ENCODE measurements at regions not wholly inside any gene's neighbourhood (a gene's known extent, or its start where the extent isn't known, plus 50 kb on each side); places are given as distances from the start of the nearest gene placed in this dataset.
"Not testable (repeated sequence)": the region's sequence is repeated elsewhere in the genome, so short reads cannot be mapped to it uniquely, and the experiment has no call there.

DNA sequence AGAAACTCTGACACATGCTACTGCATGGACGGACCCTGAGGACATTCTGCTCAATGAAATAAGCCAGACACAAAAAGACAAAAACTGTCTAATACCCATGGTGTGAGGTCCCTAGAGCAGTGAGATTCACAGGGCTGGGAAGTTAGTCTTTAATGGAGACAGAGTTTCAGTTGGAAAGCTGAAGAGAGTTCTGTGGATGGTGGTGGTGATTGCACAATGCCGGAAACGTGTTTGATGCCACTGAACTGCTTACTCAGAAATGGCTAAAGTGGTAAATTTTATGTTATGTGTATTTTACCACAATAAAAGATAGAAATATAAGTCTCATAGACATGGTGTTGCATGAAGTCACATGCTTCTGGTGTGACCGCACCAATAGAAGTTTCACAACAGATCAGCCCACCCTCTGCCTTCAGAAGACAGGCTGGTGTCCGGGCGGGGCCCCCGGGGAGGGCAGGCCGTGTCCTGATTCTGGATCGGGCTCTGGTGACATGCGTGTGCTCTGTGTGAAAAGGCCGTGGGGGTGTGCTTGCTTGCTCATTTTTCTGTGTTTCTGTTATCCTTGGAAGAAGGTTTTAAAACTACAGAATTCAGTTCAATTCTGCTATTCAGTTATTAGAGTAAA lies 108.5 kb upstream of the ZNF469 start:
- not testable (repeated sequence) for H3K4me2 ChIP-seq (ENCODE audit: low read length); H3K27me3 ChIP-seq (ENCODE audit: insufficient read depth, low read length, poor library complexity); H3K4ac ChIP-seq (ENCODE audit: low read depth, low read length); H2AK5ac ChIP-seq (ENCODE audit: low read length); H3K4me1 ChIP-seq (ENCODE audit: control insufficient read depth, low read depth, low read length); H3K18ac ChIP-seq (ENCODE audit: low read length); H3K23ac ChIP-seq (ENCODE audit: low read length); DNase-seq; H3K27ac ChIP-seq (ENCODE audit: low read depth, low read length); H3K36me3 ChIP-seq (ENCODE audit: control insufficient read depth, insufficient read depth, low read length); H3K56ac ChIP-seq (ENCODE audit: low read length); H4K8ac ChIP-seq (ENCODE audit: low read depth, low read length); H3K4me3 ChIP-seq (ENCODE audit: low read length); H2BK5ac ChIP-seq (ENCODE audit: low read length); H2BK120ac ChIP-seq (ENCODE audit: low read depth, low read length); H2BK15ac ChIP-seq (replicated peaks; ENCODE audit: low read depth); H3K9ac ChIP-seq (ENCODE audit: low read length); H3K79me1 ChIP-seq (ENCODE audit: low read length); H3K79me2 ChIP-seq (ENCODE audit: control insufficient read depth, insufficient read depth, low read length); H4K5ac ChIP-seq (ENCODE audit: low read length)
- no CpG with 5 or more reads among the region's 11 CpGs for WGBS (ENCODE audit: extremely low coverage, insufficient coverage, low lambda C conversion rate)

DNA sequence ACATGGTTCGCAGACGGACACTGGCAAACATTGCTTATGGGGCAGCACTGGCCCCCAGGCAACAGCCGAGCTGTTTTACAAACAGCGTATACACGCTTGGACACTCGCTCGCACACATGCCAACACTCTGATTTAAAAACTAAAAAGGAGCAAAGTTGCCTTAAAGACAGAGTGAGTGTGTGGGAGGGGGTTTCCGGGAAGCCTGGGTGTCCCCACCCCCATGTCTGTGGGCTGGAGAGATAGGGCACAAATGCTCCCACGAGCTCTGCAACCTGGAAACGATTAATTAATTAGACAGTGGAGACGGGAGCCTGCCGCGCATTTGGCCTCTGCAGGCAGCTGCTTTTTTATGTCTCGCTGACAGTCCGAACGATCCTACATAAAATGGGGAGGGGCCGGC lies 107.9 kb upstream of the ZNF469 start:
- Histone ChIP-seq H3K79me1 (ENCODE audit: low read length) (no peaks in the 10 kb centered on the region), H3K27ac (ENCODE audit: low read depth, low read length) (no peak overlapping the region), H3K4me1 (ENCODE audit: control insufficient read depth, low read depth, low read length) (no peaks in the 10 kb centered on the region), H3K18ac (ENCODE audit: low read length) (no peak overlapping the region), H2BK15ac (replicated peaks; ENCODE audit: low read depth) (no peak overlapping the region), H3K79me2 (ENCODE audit: control insufficient read depth, insufficient read depth, low read length) (no peaks in the 10 kb centered on the region), H3K36me3 (ENCODE audit: control insufficient read depth, insufficient read depth, low read length) (no peaks in the 10 kb centered on the region), H3K4ac (ENCODE audit: low read depth, low read length) (no peak overlapping the region), H3K23ac (ENCODE audit: low read length) (no peak overlapping the region), H3K27me3 (ENCODE audit: insufficient read depth, low read length, poor library complexity) (no peaks in the 10 kb centered on the region), H2BK120ac (ENCODE audit: low read depth, low read length) (no peak overlapping the region), H3K4me2 (ENCODE audit: low read length) (no peak overlapping the region), H4K8ac (ENCODE audit: low read depth, low read length) (no peak overlapping the region), H3K9ac (ENCODE audit: low read length) (no peak overlapping the region), H4K5ac (ENCODE audit: low read length) (no peak overlapping the region), H2BK5ac (ENCODE audit: low read length) (no peak overlapping the region), H3K56ac (ENCODE audit: low read length) (no peak overlapping the region), H3K4me3 (ENCODE audit: low read length) (no peak overlapping the region), H2AK5ac (ENCODE audit: low read length) (no peak overlapping the region)
- WGBS (ENCODE audit: extremely low coverage, insufficient coverage, low lambda C conversion rate): no CpG with 5 or more reads among the region's 17 CpGs
- no peak for DNase-seq

DNA sequence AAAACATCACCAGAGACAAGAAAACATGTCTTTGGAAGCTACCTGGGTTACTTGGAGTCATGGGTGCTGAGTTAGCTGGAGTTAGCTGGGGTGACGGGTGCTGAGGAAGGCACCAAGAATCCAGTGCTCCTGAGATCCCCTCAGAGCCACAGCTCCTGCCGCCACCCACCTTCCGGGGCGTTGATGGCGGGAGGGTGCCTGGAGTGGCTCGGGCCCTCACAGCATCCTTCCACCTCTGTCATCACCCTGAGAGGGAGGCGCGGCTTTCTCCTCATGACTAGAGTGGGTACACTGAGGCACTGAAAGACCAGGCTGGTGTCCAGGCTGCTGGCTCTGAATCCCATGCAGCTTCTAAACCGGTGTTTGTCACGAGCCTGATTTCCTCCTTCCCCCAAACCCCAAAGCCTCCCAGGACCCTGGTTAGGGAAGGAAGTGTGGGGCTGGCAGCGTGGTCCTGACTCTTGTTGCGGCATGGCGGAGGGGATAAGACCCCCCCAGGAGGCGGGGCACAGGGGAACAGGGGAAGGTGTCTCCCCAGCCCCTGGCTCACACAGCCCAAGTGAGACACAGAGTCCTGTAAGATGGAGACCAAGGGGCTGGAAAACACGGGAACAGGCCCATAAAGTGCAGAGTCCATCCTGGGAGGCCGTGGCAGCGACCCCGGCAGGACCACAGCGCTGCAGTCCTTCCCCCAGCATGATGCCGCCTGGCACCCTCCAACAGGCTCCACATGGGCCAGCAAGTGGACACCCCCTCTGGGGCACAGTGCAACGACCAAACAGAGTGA lies 107.2 kb upstream of the ZNF469 start:
- not testable (repeated sequence) for DNase-seq; H2BK15ac ChIP-seq (replicated peaks; ENCODE audit: low read depth); H3K4me1 ChIP-seq (ENCODE audit: control insufficient read depth, low read depth, low read length); H3K79me2 ChIP-seq (ENCODE audit: control insufficient read depth, insufficient read depth, low read length); H3K9ac ChIP-seq (ENCODE audit: low read length); H4K5ac ChIP-seq (ENCODE audit: low read length); H4K8ac ChIP-seq (ENCODE audit: low read depth, low read length); H3K4ac ChIP-seq (ENCODE audit: low read depth, low read length); H3K79me1 ChIP-seq (ENCODE audit: low read length); H3K27me3 ChIP-seq (ENCODE audit: insufficient read depth, low read length, poor library complexity); H3K36me3 ChIP-seq (ENCODE audit: control insufficient read depth, insufficient read depth, low read length); H3K4me2 ChIP-seq (ENCODE audit: low read length); H2BK120ac ChIP-seq (ENCODE audit: low read depth, low read length); H2BK5ac ChIP-seq (ENCODE audit: low read length); H2AK5ac ChIP-seq (ENCODE audit: low read length); H3K4me3 ChIP-seq (ENCODE audit: low read length); H3K18ac ChIP-seq (ENCODE audit: low read length); H3K23ac ChIP-seq (ENCODE audit: low read length); H3K27ac ChIP-seq (ENCODE audit: low read depth, low read length); H3K56ac ChIP-seq (ENCODE audit: low read length)
- no CpG with 5 or more reads among the region's 21 CpGs for WGBS (ENCODE audit: extremely low coverage, insufficient coverage, low lambda C conversion rate)

DNA sequence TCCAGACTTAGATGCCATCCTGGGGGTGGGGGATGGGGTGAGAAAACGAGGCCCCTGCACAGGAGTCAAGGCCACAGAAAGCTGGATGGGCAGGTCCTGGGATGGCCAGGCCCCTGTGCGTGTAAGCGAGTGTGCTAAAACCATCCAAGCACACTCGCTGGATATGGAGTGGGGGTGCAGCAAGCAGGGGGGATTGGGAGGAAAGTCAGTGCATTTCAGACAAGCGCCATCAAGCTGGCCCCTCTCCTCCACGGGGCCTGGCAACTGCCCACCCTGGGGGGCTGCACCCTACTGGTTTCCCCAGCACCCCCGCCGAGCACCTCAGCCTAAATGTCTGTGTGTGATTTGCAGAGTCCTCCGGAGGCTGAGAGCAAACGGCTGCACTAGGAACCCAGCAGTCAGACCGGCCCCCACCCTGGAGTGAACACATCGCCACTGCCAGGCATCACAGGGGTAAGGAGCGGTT lies 106.6 kb upstream of the ZNF469 start:
- H3K79me1 ChIP-seq (ENCODE audit: low read length); H2AK5ac ChIP-seq (ENCODE audit: low read length); H3K79me2 ChIP-seq (ENCODE audit: control insufficient read depth, insufficient read depth, low read length); H3K23ac ChIP-seq (ENCODE audit: low read length); H2BK15ac ChIP-seq (replicated peaks; ENCODE audit: low read depth); H4K8ac ChIP-seq (ENCODE audit: low read depth, low read length); H3K4ac ChIP-seq (ENCODE audit: low read depth, low read length); H3K4me3 ChIP-seq (ENCODE audit: low read length); H3K36me3 ChIP-seq (ENCODE audit: control insufficient read depth, insufficient read depth, low read length); H3K27me3 ChIP-seq (ENCODE audit: insufficient read depth, low read length, poor library complexity); H2BK120ac ChIP-seq (ENCODE audit: low read depth, low read length); H3K4me1 ChIP-seq (ENCODE audit: control insufficient read depth, low read depth, low read length); H3K9ac ChIP-seq (ENCODE audit: low read length); H2BK5ac ChIP-seq (ENCODE audit: low read length); H3K56ac ChIP-seq (ENCODE audit: low read length); H3K4me2 ChIP-seq (ENCODE audit: low read length); DNase-seq; H3K27ac ChIP-seq (ENCODE audit: low read depth, low read length); H3K18ac ChIP-seq (ENCODE audit: low read length); H4K5ac ChIP-seq (ENCODE audit: low read length): not testable (repeated sequence)
- no CpG with 5 or more reads among the region's 13 CpGs for WGBS (ENCODE audit: extremely low coverage, insufficient coverage, low lambda C conversion rate)

DNA sequence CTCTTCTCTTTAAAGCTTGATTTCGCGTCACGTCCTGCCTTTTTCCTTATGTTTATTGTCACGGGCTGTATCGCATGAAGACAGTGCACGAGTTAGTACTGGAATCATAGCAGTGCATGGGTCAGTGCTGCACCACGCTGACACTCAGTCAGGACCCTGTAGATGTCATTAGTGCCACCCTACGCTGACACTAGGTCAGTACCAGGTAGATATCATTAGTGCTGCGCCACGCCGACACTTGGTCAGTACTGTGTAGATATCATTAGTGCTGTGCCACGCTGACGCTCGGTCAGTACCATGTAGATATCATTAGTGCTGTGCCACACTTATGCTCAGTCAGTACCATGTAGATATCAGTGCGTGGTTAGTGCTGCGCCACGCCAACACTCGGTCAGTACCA lies 106.2 kb upstream of the ZNF469 start:
- H3K4me2 ChIP-seq (ENCODE audit: low read length): no peak overlapping the region
- H3K27me3 ChIP-seq (ENCODE audit: insufficient read depth, low read length, poor library complexity): no peaks in the 10 kb centered on the region
- no peaks in the 10 kb centered on the region for H3K79me2 ChIP-seq (ENCODE audit: control insufficient read depth, insufficient read depth, low read length)

More for the DNA sequence above, 106.2 kb upstream of the ZNF469 start:
- no peak overlapping the region for H3K4me3 ChIP-seq (ENCODE audit: low read length)
- DNase-seq: no peak
- no peak overlapping the region for H4K8ac ChIP-seq (ENCODE audit: low read depth, low read length)
- H3K18ac ChIP-seq (ENCODE audit: low read length): no peak overlapping the region
- H3K4ac ChIP-seq (ENCODE audit: low read depth, low read length): no peak overlapping the region
- no peaks in the 10 kb centered on the region for H3K4me1 ChIP-seq (ENCODE audit: control insufficient read depth, low read depth, low read length)
- H2BK120ac ChIP-seq (ENCODE audit: low read depth, low read length): no peak overlapping the region
- no peak overlapping the region for H2BK5ac ChIP-seq (ENCODE audit: low read length)
- H3K23ac ChIP-seq (ENCODE audit: low read length): no peak overlapping the region
- no peak overlapping the region for H2AK5ac ChIP-seq (ENCODE audit: low read length)
- no peaks in the 10 kb centered on the region for H3K36me3 ChIP-seq (ENCODE audit: control insufficient read depth, insufficient read depth, low read length)
- no peak overlapping the region for H3K56ac ChIP-seq (ENCODE audit: low read length)
- H3K27ac ChIP-seq (ENCODE audit: low read depth, low read length): no peak overlapping the region
- H2BK15ac ChIP-seq (replicated peaks; ENCODE audit: low read depth): no peak overlapping the region
- WGBS (ENCODE audit: extremely low coverage, insufficient coverage, low lambda C conversion rate): no CpG with 5 or more reads among the region's 18 CpGs
- no peak overlapping the region for H3K9ac ChIP-seq (ENCODE audit: low read length)
- no peak overlapping the region for H4K5ac ChIP-seq (ENCODE audit: low read length)
- H3K79me1 ChIP-seq (ENCODE audit: low read length): no peaks in the 10 kb centered on the region
